GM19455 (cell line): ENCODE measurements at regions not wholly inside any gene's neighbourhood (a gene's known extent, or its start where the extent isn't known, plus 50 kb on each side); places are given as distances from the start of the nearest gene placed in this dataset.

Experiments
- ATAC-seq: cut with Tn5 transposase; IDR thresholded peaks from one replicate; pipeline ENCODE4 v1.9.1; 2021; ENCODE audit not compliant: unreplicated experiment

DNA sequence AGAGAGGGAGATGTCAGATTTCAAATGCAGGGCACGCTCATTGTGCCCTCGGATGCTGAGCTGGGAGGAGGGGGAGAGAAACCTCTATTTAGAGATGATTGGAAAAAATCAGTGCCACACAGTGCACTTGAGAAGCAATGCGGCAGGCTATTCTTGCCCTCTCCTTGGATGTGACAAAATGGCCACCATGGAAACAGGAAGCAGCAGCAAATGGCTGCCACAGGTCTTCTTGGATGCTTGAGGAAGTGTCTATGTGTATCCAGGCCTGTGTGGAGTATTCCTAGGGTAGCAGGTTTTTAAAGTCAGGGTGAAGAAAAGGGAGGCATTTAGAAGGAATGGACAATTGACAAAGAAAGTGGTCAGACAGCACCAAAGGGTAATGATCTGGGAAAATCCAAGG, 340.1 kb upstream of the ZFHX3 start:
- ATAC-seq: no peak

DNA sequence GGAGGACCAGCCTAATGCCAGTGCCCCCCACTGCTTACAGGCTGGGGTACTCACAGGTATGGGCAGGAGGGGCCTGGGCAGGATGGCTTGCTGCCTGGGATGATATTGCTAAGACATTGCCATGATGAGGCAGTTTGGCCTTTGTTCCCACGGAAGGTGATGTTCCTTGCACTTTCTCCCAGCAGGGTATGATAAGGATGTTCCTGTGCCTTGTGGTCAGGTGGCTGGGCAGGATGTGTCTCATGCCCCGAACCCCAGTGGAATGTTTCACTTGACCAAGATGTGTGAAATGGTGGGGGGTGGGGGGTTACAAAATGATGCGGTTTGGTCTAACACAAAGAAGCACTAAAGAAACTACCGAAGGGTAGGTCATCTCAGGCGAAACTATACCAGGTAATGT, 337.8 kb upstream of the ZFHX3 start:
- ATAC-seq: no peak

DNA sequence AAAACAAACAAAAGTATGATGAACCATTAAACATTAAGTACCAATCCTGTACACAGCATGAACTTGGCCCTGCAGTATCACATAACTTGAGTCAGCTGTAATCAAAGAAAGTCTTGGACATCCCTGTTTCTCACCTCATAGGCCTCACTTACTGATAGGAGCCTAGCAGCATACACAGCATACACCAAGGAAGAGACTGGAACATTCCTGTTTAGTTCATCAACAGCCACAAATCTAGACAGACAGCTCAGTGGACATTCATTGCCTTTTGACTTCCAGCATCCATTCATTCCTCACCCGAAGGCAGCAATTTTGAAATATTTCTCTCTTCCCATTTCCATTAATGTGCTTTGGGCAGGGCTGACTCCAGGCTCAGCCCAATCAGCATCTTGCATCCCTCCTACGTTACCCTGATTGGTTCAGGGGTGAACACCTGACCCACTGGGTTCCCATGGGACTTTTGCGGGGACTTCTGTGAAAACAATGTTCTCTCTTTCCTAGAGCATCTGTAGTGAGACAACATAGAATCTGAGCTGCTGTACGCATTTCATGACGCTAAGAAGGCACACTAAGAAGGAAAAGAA, 336.7 kb upstream of the ZFHX3 start:
- no peak for ATAC-seq

DNA sequence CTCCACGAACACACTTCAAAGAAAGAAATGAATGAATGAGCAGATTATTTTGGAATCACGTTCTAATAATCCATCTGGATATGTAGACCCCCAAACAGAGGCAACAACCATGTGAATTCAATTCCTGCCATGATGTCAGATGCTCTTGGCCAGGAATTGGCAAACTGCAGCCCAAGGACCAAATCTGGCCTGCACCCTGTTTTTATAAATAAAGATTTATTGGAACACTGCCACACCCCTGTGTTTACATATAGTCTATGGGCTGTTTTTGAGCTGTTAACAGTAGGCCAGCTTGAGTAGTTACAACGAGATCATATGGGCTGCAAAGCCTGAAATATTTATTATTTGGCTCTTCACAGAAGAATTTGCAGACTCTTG, 336.0 kb upstream of the ZFHX3 start:
- ATAC-seq: no peak

DNA sequence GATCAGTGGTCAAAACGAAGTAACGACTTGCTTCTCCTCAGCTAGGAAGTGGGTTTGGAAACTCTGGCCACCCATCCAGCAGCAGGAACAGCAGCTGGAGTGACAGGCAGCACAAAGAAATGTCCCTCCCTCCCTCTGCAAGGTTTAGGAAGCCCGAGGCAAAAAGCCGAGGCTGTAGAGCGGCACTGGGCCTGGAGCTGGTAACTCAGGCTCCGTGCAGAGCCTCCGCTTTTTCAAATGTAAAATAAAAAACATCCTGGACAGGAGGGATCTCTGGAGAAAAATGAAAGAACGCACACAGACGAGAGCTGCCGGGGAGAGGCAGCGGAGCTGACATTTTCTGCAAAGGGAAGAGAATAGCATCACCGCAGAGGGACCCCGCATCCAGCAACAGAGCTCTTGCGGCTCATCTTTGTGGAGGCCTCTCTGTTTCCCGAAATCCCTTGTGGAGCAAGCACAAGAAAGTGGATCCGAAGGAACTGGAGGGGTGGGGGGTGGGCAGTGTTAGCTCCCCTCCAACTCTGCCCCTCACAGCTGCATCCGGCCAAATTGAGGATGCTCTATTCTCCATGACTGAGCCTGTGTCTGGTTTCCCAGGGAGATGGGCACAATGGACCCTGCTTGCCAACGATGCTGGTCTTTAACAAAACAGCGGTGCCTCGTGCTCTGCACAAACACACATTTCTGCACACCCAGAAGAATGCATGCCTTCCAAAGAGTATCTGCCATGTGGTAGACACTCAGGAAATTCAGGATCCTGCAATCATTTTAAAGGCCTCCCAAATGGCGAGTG, 335.5 kb upstream of the ZFHX3 start:
- ATAC-seq: no peak

DNA sequence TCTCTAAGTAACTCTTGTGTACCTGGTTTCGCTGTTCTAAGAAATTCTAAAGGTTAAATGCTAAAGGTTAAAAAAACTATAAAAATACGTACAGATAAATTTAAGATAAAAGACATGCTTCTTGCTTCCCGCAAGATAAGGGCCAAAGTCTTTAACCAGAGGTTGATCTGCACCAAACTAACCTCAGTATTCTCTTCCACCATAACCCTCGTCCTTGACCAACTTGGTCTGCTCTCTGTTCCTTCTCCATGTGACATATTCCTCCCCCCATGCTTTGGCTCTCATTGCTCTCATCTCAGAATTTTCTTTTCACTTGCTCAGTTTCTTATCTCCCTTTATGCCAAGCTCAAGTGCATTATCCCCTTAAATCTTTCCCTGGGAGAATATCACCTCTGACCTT, 330.5 kb upstream of the ZFHX3 start:
- ATAC-seq: no peak

DNA sequence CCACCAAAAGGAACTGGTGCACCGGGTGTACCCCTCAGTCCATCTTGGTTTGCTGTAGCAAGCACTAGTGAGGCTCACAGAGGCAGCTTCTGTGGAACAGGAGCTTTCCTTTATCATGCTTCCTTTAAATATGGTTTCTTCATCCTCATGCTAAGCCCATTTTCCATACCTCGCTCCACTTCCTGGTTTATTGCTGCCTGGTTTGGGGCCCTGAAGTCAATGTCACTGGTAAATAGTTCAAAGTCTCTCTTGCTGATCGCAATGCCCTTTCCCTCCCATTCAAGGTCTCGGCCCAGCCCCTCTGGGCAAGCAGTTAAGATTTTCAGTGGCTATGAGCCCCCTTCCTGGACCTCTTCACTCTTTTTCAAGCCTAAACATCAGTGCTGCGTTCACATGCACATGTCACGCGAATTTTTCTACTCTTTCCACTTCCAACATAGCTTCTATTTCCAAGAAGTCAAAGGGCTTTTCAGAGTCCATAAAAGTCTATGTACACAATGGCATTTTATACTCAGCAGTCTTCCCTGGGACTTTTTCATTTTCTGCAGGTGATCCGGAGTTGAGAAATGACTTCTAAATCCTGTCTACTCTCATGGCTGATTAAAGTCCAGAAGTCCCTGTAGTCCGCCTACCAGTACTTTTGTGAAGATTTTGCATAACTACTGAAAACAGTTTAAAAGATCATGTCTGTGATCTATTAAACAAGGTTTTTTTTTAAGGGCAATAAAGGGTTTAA, 323.8 kb upstream of the ZFHX3 start:
- ATAC-seq: no peak

DNA sequence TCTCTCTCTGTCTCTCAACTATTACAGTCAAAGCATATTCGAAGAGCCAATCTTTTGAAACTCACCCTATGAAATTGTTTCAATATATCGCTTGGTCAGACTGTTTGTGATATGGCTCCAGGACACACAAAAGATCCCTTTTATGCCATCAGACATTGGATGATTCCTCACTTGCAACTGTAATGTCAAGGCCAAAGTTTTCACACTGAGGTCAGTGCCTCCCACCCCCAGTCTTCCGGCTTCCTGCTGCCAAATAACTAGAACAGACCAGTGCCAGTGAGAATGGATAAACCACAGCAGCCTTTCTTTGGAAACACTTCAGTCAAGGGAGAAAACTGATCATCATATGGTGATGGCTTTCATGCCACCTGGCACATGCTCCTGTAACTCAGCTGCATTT, 321.9 kb upstream of the ZFHX3 start:
- ATAC-seq: no peak

DNA sequence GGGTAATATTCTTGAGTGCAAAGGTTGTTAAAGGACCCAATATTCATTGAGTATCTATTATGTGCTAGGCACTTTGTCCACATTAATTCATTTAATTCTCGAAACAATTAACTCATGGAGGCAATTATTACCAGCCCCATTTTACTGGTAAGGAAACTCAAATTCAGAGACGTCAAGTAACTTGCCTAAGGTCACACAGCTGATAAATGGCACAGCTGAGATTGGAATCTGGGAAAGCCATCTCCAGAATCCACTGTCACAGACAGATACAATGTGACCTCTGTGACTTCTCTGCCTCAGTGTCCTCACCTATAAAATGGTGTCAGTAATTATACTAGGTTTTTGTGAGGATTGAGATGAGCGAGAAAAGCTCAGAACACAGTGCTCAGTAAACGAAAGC, 320.8 kb upstream of the ZFHX3 start:
- ATAC-seq: no peak

DNA sequence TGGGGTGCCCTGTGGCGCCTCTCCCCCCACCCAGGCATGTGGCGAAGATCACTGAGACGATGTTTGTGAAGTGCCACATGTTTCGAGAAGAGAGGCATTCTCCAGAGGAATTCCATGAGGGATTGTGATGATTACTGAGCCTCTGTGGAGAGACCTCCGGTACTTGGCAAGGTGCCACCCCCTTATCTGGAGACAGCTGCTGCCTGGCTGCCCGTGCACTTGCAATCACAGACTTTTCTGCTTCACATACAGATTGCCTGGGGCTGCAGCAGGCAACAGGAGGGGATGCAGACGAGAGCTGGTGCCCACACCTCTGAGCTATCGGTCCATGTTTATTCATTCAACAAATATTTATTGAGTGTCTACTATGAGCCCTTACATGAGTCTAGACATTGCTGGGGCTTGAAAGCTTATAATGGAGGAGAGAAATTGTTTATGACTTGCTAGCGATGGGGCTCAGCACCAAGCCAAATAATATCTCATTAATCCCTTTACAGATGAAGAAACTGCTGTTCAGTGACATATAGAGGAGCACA, 317.2 kb upstream of the ZFHX3 start:
- no peak for ATAC-seq

DNA sequence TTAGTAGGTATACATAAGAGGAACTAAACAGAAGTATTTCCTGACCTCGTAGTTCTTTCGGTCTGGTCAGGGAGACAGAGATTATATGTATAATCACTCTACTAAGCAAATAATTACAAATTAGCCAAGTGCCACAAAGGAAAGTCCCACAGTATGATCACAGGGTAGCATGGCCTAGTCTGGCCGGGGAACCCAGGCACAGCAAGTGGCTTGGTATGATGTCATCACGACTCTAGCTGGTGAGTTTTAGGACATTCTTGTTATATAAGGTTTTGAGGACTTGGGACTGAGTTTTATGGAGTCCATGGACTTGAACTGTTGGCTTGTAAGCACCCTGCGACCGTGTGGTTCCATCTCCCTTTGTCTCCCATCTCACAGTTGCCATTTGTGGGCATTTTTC, 316.5 kb upstream of the ZFHX3 start:
- no peak for ATAC-seq

DNA sequence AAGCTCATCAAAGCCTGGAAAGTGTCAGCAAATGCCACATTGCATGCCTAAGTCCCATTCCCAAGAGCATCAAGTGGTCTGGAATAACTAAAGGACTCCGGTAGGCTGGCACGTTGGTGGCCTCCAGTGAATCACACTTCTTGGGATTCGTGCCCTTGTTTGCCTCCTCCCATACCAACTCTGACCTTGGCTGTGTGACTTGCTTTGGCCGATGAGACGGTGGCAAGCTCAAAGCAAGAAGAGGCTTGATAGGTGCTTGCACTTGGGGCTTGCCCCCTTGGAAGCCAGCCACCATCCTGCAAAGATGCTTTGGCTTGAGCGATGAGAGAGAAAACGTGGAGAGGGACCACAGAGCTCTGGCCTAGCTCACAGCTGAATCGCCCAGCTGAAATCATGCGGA, 313.1 kb upstream of the ZFHX3 start:
- ATAC-seq: no peak

DNA sequence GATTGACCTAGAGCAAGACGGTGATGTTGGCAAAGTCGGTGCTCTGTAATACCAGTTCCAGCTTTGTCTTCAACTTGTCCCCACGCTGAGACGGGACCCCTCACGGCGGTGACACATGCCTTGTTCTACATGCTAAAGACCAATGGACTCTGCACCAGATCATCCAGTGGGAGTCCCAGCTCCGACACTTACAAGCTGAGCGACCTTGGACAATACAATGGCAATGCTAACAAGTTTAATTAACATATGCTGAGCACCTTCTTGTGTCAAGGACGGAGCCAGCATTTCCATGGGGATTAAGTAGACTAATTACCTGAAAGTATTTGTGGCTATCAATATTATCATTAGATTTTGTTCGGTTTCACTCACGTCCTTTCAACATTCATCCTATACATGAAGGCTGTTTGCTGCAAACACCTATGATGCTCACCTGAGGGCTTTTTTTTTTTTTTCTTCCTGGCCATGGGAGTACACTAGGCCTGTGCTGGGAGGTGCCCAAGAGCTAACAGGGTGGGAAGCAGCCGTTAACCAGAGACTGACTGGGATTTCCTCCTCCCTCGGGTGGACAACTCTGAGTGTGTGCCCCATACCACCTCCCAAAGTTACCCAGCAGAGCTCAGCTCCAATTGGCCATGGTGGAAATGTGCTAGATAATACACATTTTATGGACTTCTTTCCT, 308.6 kb upstream of the ZFHX3 start:
- no peak for ATAC-seq

DNA sequence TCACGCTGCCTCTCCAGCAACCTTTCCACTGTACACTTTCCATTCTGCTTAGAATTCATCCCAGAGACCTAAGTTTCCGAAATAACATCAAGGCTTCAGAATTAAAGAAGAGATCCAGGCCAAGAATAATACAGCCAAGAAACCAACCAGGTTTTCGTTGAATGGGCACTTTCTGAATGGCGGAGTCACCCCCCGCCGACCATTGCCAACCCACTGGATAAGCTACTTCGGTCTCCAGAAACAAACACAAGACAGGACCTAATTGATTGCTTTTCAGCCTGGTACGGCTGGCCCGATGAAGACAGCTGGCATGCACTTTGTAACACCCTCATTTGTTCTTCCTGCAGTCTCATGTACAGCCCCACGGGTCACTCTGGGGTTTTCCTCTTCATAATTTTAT, 308.1 kb upstream of the ZFHX3 start:
- ATAC-seq: no peak

DNA sequence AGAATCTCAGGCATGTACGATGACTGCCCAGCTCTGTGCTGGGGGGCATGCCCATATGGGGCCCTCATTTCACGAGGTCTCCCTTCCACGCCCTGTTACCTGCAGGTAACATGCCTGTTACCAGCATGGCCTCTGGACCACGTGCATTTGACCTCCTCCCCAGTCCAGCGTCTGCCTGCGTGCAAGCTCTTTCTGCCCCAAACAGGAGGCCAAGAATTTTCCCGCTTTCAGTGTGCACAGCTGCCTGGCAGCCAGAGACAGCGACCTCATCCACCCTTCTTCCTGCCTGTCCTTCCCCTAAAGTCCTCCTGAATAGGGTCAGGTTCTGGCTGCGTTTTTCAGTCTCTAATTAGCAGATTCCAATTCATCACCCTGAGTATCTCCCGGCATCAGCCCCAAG, 306.5 kb upstream of the ZFHX3 start:
- no peak for ATAC-seq

DNA sequence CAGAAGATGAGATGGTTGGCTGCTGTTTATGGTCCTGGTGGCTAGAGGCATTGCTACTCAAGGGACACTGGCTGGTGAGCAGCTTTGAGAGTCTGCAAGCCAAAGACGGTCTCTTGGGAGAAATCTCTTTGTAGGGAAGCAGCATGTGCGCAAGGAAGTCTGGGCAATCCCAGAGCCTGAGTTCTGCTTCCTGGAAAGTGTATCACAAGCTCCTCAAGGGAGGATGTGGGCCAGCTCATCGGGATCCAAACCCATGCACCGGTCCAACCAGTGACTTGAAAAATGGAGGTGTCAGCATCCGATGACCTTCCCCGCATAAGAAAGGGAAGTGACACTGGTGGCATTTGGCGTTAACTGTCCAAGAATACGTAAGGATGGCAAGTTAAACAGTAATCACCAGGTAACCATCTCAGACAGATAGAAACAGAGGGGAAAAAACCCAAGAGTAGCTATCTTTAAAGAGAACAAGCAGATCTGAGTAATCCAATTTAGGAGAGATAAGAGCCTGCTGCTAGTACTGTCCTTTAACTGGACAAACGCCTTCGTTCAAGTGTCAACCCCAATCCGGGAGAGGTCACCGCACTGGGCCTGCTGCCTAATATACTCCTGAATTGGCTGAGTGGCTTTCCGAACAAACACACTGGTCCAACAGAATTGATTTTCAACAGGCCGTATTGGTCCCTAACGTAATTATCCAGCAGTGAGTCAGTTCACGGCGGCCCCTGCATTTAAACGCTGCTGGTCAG, 303.0 kb upstream of the ZFHX3 start:
- ATAC-seq: no peak

DNA sequence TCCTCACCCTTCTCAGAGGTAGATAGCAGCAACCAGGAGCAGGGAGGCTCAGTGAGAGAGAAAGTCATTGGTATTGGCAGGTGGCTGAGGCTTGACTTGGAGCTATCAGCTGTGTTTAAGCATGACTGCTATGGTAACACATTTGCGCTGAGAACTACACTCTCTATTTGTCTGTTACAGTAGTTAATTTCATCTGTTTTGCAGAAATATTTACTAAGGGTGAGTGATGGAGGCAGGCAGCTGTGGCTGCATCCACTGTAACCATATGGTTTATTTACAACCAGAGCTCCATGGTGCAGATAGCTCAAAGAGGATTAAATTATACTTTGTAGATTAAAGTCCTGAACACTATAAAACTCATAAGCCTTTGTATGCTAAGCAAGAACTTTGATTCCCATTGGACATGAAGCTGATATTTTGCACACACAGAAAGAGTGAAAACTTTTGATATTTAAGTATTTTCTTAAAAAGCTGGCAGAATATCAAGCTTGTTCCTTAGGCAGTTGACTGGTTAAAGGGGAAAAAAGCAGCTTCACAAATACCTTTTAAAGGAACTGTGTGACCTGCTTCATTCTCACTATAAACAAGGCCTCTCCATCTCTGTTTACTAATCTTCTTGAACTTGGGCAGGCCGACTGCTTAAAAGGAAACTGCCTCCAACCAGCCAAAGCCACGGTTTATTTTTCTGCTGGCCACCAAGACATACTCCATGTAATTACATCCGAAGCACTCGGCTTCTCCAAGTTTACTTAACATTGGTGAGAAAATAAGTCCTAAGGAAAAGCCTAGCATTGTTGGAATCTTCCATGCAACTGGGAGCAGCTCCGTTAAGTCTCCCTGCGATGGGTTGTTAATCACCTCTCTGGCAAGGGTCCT, 299.8 kb upstream of the ZFHX3 start:
- no peak for ATAC-seq

DNA sequence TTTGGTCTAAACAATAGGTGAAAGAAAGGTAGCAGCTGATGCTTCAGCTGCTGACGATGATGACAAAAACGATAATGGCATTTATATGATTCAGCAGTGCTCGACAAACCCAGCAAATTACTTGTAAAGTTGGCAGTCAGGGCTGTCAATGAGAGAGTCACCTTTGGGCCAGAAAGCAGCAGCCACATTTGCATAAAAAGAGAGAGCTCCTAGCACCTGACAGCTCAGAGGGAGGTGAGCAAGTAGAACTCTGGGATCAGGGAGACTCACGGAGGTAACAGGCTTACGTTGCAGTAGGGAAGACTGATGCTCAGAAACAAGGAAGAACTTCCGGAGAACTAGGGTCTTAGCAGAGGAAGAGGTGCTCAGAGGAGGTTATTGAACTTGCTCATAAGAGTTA, 291.9 kb upstream of the ZFHX3 start:
- no peak for ATAC-seq

DNA sequence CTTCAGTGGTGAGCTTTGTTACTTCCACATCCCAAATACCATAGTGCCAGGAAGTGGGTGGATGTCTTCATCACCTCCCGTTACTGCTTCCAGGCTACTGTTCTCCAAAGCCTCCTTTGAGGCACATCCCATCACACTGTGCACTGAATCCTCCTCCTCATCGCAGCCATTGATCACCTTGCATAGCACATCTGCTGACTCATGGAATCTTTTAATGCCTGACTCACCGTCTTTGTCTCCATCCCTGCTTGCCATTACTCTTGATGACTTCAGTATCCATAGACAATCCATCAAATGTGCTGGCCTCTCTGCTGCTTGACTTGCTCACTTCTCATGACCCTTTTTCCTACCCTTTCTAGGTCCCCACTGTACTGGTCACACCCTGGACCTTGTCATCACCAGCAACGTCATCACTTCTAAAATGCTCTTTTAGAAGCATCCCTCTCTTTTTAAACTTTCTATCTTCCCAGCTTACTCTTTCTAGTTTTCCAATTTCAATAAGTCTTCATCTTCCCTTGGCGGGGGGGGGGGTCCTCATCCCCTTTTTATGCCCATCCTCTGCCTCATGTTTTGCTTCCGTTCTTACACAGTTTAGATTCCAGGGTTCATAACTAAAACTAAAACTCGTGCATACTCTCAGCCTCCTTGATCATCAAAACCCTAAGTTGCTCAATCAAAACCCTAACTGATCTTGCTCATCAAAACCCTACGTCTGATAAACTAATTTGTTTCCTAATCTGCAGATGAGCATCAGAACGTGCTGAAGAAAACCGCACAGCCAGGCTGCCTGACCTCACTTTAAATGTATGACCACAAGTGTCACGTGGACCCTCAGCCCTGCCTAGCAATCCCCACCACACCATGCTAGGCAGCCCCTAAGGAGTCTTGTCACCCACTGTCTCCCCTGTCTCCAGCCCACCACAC, 289.7 kb upstream of the ZFHX3 start:
- no peak for ATAC-seq
